ENCODE measurements at regions not wholly inside any gene's neighbourhood (a gene's known extent, or its start where the extent isn't known, plus 50 kb on each side); places are given as distances from the start of the nearest gene placed in this dataset.

GRCh38 chr3:168295027-168295426 is 199.3 kb upstream of the GOLIM4 start:
- DNase-seq, result no peak
- intact Hi-C loops (cut with micrococcal nuclease), result no loop called here
- TF ChIP-seq, protein P1, sequence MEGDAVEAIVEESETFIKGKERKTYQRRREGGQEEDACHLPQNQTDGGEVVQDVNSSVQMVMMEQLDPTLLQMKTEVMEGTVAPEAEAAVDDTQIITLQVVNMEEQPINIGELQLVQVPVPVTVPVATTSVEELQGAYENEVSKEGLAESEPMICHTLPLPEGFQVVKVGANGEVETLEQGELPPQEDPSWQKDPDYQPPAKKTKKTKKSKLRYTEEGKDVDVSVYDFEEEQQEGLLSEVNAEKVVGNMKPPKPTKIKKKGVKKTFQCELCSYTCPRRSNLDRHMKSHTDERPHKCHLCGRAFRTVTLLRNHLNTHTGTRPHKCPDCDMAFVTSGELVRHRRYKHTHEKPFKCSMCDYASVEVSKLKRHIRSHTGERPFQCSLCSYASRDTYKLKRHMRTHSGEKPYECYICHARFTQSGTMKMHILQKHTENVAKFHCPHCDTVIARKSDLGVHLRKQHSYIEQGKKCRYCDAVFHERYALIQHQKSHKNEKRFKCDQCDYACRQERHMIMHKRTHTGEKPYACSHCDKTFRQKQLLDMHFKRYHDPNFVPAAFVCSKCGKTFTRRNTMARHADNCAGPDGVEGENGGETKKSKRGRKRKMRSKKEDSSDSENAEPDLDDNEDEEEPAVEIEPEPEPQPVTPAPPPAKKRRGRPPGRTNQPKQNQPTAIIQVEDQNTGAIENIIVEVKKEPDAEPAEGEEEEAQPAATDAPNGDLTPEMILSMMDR (IDR thresholded peaks at IDR 0.05; ENCODE audit: borderline replicate concordance), result no peak
- Histone ChIP-seq H3K4me1 (no peaks in the 10 kb centered on the region), H3K27me3 (ENCODE audit: low read depth) (no peaks in the 10 kb centered on the region), H3K27ac (replicated peaks) (no peak overlapping the region), H3K36me3 (no peaks in the 10 kb centered on the region), H3K4me3 (no peak overlapping the region), H3K9me3 (replicated peaks) (no peaks in the 10 kb centered on the region)

DNA sequence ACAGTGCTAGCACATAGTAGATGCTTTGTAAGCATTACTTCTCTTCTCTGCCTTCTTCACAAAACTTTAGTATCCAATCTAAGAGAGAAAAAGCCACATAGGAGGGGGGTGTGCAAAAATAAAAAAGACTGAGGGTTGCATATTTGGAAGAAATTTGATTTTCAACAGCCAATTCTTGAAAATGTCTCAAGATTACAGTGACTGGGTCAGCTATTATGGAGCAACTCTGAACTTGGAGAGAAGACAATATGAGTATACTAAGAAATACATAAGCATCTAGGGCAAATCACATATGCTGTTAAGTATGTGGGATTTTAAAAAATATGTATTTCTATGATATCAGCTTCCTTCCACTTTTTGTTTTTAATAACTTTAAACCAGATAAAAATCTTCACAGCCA is 196.6 kb upstream of the GOLIM4 start:
- H3K4me3 ChIP-seq, result no peak overlapping the region
- H3K27ac ChIP-seq (replicated peaks), result no peak overlapping the region
- no peak for DNase-seq
- H3K9me3 ChIP-seq (replicated peaks), result no peaks in the 10 kb centered on the region
- H3K27me3 ChIP-seq (ENCODE audit: low read depth), result no peaks in the 10 kb centered on the region
- TF ChIP-seq, protein P1 (IDR thresholded peaks at IDR 0.05; ENCODE audit: borderline replicate concordance), result no peak
- no peaks in the 10 kb centered on the region for H3K4me1 ChIP-seq
- intact Hi-C loops (cut with micrococcal nuclease), result no loop called here
- no peaks in the 10 kb centered on the region for H3K36me3 ChIP-seq

GRCh38 chr3:168289471-168290008 is 193.8 kb upstream of the GOLIM4 start:
- Histone ChIP-seq H3K27me3 (ENCODE audit: low read depth) (no peaks in the 10 kb centered on the region), H3K4me1 (no peaks in the 10 kb centered on the region), H3K27ac (replicated peaks) (no peak overlapping the region), H3K36me3 (no peaks in the 10 kb centered on the region), H3K4me3 (no peak overlapping the region), H3K9me3 (replicated peaks) (no peaks in the 10 kb centered on the region)
- no peak for DNase-seq
- TF ChIP-seq, protein P1 (IDR thresholded peaks at IDR 0.05; ENCODE audit: borderline replicate concordance), result no peak
- intact Hi-C loops (cut with micrococcal nuclease), result no loop called here

- TF ChIP-seq, protein P1 (IDR thresholded peaks at IDR 0.05; ENCODE audit: borderline replicate concordance), result no peak
- Histone ChIP-seq H3K27me3 (ENCODE audit: low read depth) (no peaks in the 10 kb centered on the region), H3K4me1 (no peaks in the 10 kb centered on the region), H3K9me3 (replicated peaks) (no peaks in the 10 kb centered on the region), H3K4me3 (no peak overlapping the region), H3K27ac (replicated peaks) (no peak overlapping the region), H3K36me3 (no peaks in the 10 kb centered on the region)
- intact Hi-C loops (cut with micrococcal nuclease), result no loop called here
- DNase-seq, result no peak
These were observed 193.0 kb upstream of the GOLIM4 start for GRCh38 chr3:168288511-168289401.

- no peak for DNase-seq
These were observed 189.8 kb upstream of the GOLIM4 start for GRCh38 chr3:168285506-168285905.

More at GRCh38 chr3:168285506-168285905, 189.8 kb upstream of the GOLIM4 start:
- intact Hi-C loops (cut with micrococcal nuclease), result no loop called here
- Histone ChIP-seq H3K9me3 (replicated peaks) (no peaks in the 10 kb centered on the region), H3K27me3 (ENCODE audit: low read depth) (no peaks in the 10 kb centered on the region), H3K27ac (replicated peaks) (no peak overlapping the region), H3K4me1 (no peaks in the 10 kb centered on the region), H3K36me3 (no peaks in the 10 kb centered on the region), H3K4me3 (no peak overlapping the region)
- TF ChIP-seq, protein P1 (IDR thresholded peaks at IDR 0.05; ENCODE audit: borderline replicate concordance), result no peak
